Vagina (tissue), 2 donors: ENCODE measurements at regions not wholly inside any gene's neighbourhood (a gene's known extent, or its start where the extent isn't known, plus 50 kb on each side); places are given as distances from the start of the nearest gene placed in this dataset.
A peak's percentile ranks its signal among the peaks of the same experiment; 100 is the strongest.

Experiments
- DNase-seq, 2 donors: peaks; one replicate each; pipeline ENCODE4 v3.0.0-alpha.2; 2017; ENCODE audit errors: extremely low spot score in 2 of 2
- H3K27ac ChIP-seq: fragments of 200-600 bp; sonication (generic); one replicate; pipeline ENCODE4 v1.5.1; 2019
- H3K27me3 ChIP-seq: fragments of 200-600 bp; sonication (generic); one replicate; pipeline ENCODE4 v1.5.1; 2019
- H3K36me3 ChIP-seq, 2 donors: fragments of 200-600 bp; sonication (generic); one replicate each; pipeline ENCODE4 v1.5.1; 2017 to 2019
- H3K4me1 ChIP-seq: fragments of 200-600 bp; sonication (generic); one replicate; pipeline ENCODE4 v1.5.1; 2019
- H3K4me3 ChIP-seq, 2 donors: fragments of 200-600 bp; sonication (generic); 1 replicate in 1 of 2; 2 replicates in 1 of 2; pipeline ENCODE4 v1.5.1; 2016 to 2019
- H3K9me3 ChIP-seq: fragments of 200-600 bp; sonication (generic); one replicate; pipeline ENCODE4 v1.5.1; 2019
- CTCF ChIP-seq, 3 experiments: fragments of 450-650 bp in 2 of 3; fragments of 200-600 bp in 1 of 3; sonication (generic) in 1 of 3; IDR thresholded peaks; one replicate each; pipeline ENCODE4 v1.5.1; 2017 to 2019; ENCODE audit warnings: antibody characterized with exemption in 3 of 3, mild to moderate bottlenecking in 2 of 3, moderate library complexity in 2 of 3
- POLR2A ChIP-seq, 2 donors: fragments of 450-650 bp; IDR thresholded peaks; one replicate each; pipeline ENCODE4 v1.6.1; 2017; ENCODE audit warnings: antibody characterized with exemption in 2 of 2, mild to moderate bottlenecking in 2 of 2, moderate library complexity in 2 of 2
- POLR2AphosphoS5 ChIP-seq, 2 donors: sonication (generic); formaldehyde crosslinking; IDR thresholded peaks; one replicate each; pipeline ENCODE4 v1.9.0; 2017; ENCODE audit warnings: antibody characterized with exemption in 2 of 2, mild to moderate bottlenecking in 2 of 2, low read depth in 1 of 2; ENCODE audit not compliant: insufficient read depth in 1 of 2
- intact Hi-C: fragments of 100-400 bp; cut with DNase I; formaldehyde crosslinking; loops from one replicate; pipeline ENCODE4 v1.15.1; 2023

- intact Hi-C loops: no loop called here
- Histone ChIP-seq H3K27ac (no peak overlapping the region), H3K4me3 (no peak overlapping the region), H3K36me3 (no peaks in the 10 kb centered on the region), H3K9me3 (no peaks in the 10 kb centered on the region), H3K4me1 (no peaks in the 10 kb centered on the region), H3K27me3 (no peaks in the 10 kb centered on the region)
- DNase-seq: no peak
- TF ChIP-seq POLR2AphosphoS5 (IDR thresholded peaks at IDR 0.05; ENCODE audit: insufficient read depth in 1 of 2, low read depth in 1 of 2) (no peak), CTCF (IDR thresholded peaks at IDR 0.05) (no peak), POLR2A (IDR thresholded peaks at IDR 0.05) (no peak)
These were observed 208.9 kb upstream of the HDAC4 start for GRCh38 chr2:239609607-239610310.

GRCh38 chr2:239609162-239609561 lies 208.3 kb upstream of the HDAC4 start:
- Histone ChIP-seq H3K9me3 (no peaks in the 10 kb centered on the region), H3K4me3 (no peak overlapping the region), H3K27me3 (no peaks in the 10 kb centered on the region), H3K4me1 (no peaks in the 10 kb centered on the region), H3K27ac (no peak overlapping the region), H3K36me3 (no peaks in the 10 kb centered on the region)
- DNase-seq: no peak
- intact Hi-C loops: no loop called here
- TF ChIP-seq POLR2A (IDR thresholded peaks at IDR 0.05) (no peak), CTCF (IDR thresholded peaks at IDR 0.05) (no peak), POLR2AphosphoS5 (IDR thresholded peaks at IDR 0.05; ENCODE audit: insufficient read depth in 1 of 2, low read depth in 1 of 2) (no peak)

- no peak overlapping the region for H3K27ac ChIP-seq
- no peaks in the 10 kb centered on the region for H3K27me3 ChIP-seq
- TF ChIP-seq POLR2AphosphoS5 (IDR thresholded peaks at IDR 0.05; ENCODE audit: insufficient read depth in 1 of 2, low read depth in 1 of 2) (no peak), POLR2A (IDR thresholded peaks at IDR 0.05) (no peak), CTCF (IDR thresholded peaks at IDR 0.05) (no peak)
- intact Hi-C loops: no loop called here
- no peaks in the 10 kb centered on the region for H3K4me1 ChIP-seq
- H3K9me3 ChIP-seq: no peaks in the 10 kb centered on the region
- no peaks in the 10 kb centered on the region for H3K36me3 ChIP-seq
- peak; percentile 56 to 89 for DNase-seq
- H3K4me3 ChIP-seq: no peak overlapping the region
These were observed 207.9 kb upstream of the HDAC4 start for GRCh38 chr2:239608723-239609122.

GRCh38 chr2:239608260-239608659 lies 207.4 kb upstream of the HDAC4 start:
- H3K27me3 ChIP-seq: no peaks in the 10 kb centered on the region
- no peak for DNase-seq
- intact Hi-C loops: no loop called here
- H3K4me1 ChIP-seq: no peaks in the 10 kb centered on the region
- H3K9me3 ChIP-seq: no peaks in the 10 kb centered on the region
- no peak overlapping the region for H3K27ac ChIP-seq
- H3K4me3 ChIP-seq: no peak overlapping the region
- no peaks in the 10 kb centered on the region for H3K36me3 ChIP-seq
- no peak for TF ChIP-seq POLR2A (IDR thresholded peaks at IDR 0.05)
- no peak for TF ChIP-seq POLR2AphosphoS5 (IDR thresholded peaks at IDR 0.05; ENCODE audit: insufficient read depth in 1 of 2, low read depth in 1 of 2)
- no peak for TF ChIP-seq CTCF (IDR thresholded peaks at IDR 0.05)

- Histone ChIP-seq H3K4me3 (no peak overlapping the region), H3K27ac (no peak overlapping the region), H3K27me3 (no peaks in the 10 kb centered on the region), H3K36me3 (no peaks in the 10 kb centered on the region), H3K9me3 (no peaks in the 10 kb centered on the region), H3K4me1 (no peaks in the 10 kb centered on the region)
- TF ChIP-seq POLR2AphosphoS5 (IDR thresholded peaks at IDR 0.05; ENCODE audit: insufficient read depth in 1 of 2, low read depth in 1 of 2) (no peak), CTCF (IDR thresholded peaks at IDR 0.05) (no peak), POLR2A (IDR thresholded peaks at IDR 0.05) (no peak)
- peak in 1 of 2 donors; percentile 76 for DNase-seq
- intact Hi-C loops: no loop called here
These were observed 206.8 kb upstream of the HDAC4 start for GRCh38 chr2:239607517-239608191.
